ENCODE measurements at regions not wholly inside any gene's neighbourhood (a gene's known extent, or its start where the extent isn't known, plus 50 kb on each side); places are given as distances from the start of the nearest gene placed in this dataset.
"Not testable (repeated sequence)": the region's sequence is repeated elsewhere in the genome, so short reads cannot be mapped to it uniquely, and the experiment has no call there.

GRCh38 chr3:124325248-124325647, 333.3 kb upstream of the ROPN1 start:
- DNase-seq = no peak

- no peak for DNase-seq
Observed at GRCh38 chr3:124329723-124330122, 337.8 kb upstream of the ROPN1 start.

GRCh38 chr3:124333931-124334640, 342.2 kb upstream of the ROPN1 start:
- no peak for DNase-seq

- DNase-seq = peak; percentile 92 to 97
Observed at GRCh38 chr3:124336067-124336656, 344.2 kb upstream of the ROPN1 start.

GRCh38 chr3:124345845-124346244, 353.9 kb upstream of the ROPN1 start:
- DNase-seq = peak; percentile 41 to 57

- no peak for DNase-seq
Observed at GRCh38 chr3:124346487-124346886, 354.6 kb upstream of the ROPN1 start.

- no peak for DNase-seq
Observed at GRCh38 chr3:124347418-124347817, 355.5 kb upstream of the ROPN1 start.

- not testable (repeated sequence) for DNase-seq
Observed at GRCh38 chr3:124348555-124348954, 356.6 kb upstream of the ROPN1 start.

- peak; percentile 88 to 93 for DNase-seq
Observed at GRCh38 chr3:124351430-124352148, 359.7 kb upstream of the ROPN1 start.

- DNase-seq = peak in 1 of 2 experiments; percentile 80
Observed at GRCh38 chr3:124352149-124352539, 360.2 kb upstream of the ROPN1 start.

- no peak for DNase-seq
Observed at GRCh38 chr3:124353691-124354090, 361.8 kb upstream of the ROPN1 start.

- DNase-seq = no peak
Observed at GRCh38 chr3:124354150-124354549, 362.2 kb upstream of the ROPN1 start.

GRCh38 chr3:124358156-124358555, 366.2 kb upstream of the ROPN1 start:
- DNase-seq = no peak

GRCh38 chr3:124360155-124360554, 368.2 kb upstream of the ROPN1 start:
- no peak for DNase-seq

- no peak for DNase-seq
Observed at GRCh38 chr3:124360563-124360962, 368.6 kb upstream of the ROPN1 start.

GRCh38 chr3:124361566-124361965, 368.7 kb upstream of the UMPS start:
- DNase-seq = no peak

GRCh38 chr3:124362455-124362854, 367.8 kb upstream of the UMPS start:
- DNase-seq = no peak

- no peak for DNase-seq
Observed at GRCh38 chr3:124363476-124363875, 366.8 kb upstream of the UMPS start.

- peak; percentile 100 for DNase-seq
Observed at GRCh38 chr3:124364317-124365020, 365.8 kb upstream of the UMPS start.

- not testable (repeated sequence) for DNase-seq
Observed at GRCh38 chr3:124366655-124367054, 363.6 kb upstream of the UMPS start.

GRCh38 chr3:124372775-124373174, 357.5 kb upstream of the UMPS start:
- DNase-seq = peak; percentile 30 to 40

GRCh38 chr3:124373524-124373923, 356.7 kb upstream of the UMPS start:
- no peak for DNase-seq

- DNase-seq = no peak
Observed at GRCh38 chr3:124374583-124374982, 355.7 kb upstream of the UMPS start.

All from NCI-H524 (cell line).